HCT116 (cell line): ENCODE measurements at regions not wholly inside any gene's neighbourhood (a gene's known extent, or its start where the extent isn't known, plus 50 kb on each side); places are given as distances from the start of the nearest gene placed in this dataset.

Source experiments
- CEBPB ChIP-seq: IDR thresholded peaks from 2 replicates; pipeline ENCODE4 v1.6.1; 2012; ENCODE audit warnings: low read depth
- ELF1 ChIP-seq: IDR thresholded peaks from 2 replicates; pipeline ENCODE4 v1.6.1; 2012; ENCODE audit warnings: low read depth, borderline replicate concordance
- EZH2phosphoT487 ChIP-seq: fragments of 200-600 bp; IDR thresholded peaks from 2 replicates; pipeline ENCODE4 v1.6.1; 2018; ENCODE audit warnings: antibody characterized with exemption, borderline replicate concordance
- JUND ChIP-seq: IDR thresholded peaks from 2 replicates; pipeline ENCODE4 v1.6.1; 2012
- POLR2AphosphoS5 ChIP-seq: IDR thresholded peaks from 2 replicates; pipeline ENCODE4 v1.6.1; 2011; ENCODE audit warnings: mild to moderate bottlenecking, low read depth, low read length, moderate library complexity
- SP1 ChIP-seq: IDR thresholded peaks from 2 replicates; pipeline ENCODE4 v1.6.1; 2012; ENCODE audit warnings: low read depth
- ZFX ChIP-seq: fragments of 450-650 bp; IDR thresholded peaks from 2 replicates; pipeline ENCODE4 v1.6.1; 2017
- TF ChIP-seq, protein P1 (sequence below), 3 experiments: fragments of 200-600 bp in 1 of 3; sonication (generic) in 1 of 3; IDR thresholded peaks in 2 of 3; conservative IDR thresholded peaks in 1 of 3; 2 replicates each; pipeline ENCODE4 v1.5.1; 2012 to 2017; ENCODE audit warnings: low read depth in 2 of 3, low read length in 2 of 3, antibody characterized with exemption in 1 of 3, borderline replicate concordance in 1 of 3, control low read depth in 1 of 3, mild to moderate bottlenecking in 1 of 3, mixed read lengths in 1 of 3, mixed run types in 1 of 3, moderate library complexity in 1 of 3; ENCODE audit not compliant: insufficient read depth in 1 of 3
- TF ChIP-seq, protein P2 (sequence below): IDR thresholded peaks from 2 replicates; pipeline ENCODE4 v1.6.1; 2012

DNA sequence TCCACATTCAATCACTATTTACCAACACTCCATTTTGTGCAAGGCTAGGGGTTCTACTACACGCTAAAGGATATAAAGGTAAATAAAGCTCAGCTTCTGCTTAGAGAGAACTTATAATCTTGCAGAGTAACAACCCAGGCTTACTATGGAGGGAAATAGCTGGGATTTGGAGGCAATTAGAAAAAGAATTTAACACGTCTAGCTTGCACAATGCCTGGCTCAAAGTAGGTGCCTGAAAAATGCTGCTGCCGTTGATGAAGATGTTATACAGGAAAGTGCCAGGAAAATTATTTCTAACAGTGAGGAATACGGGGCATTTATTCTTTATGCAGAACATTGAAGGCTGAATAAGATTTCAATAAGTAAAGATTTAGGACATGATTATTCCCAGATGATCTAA is 214.2 kb downstream of the KITLG start:
- TF ChIP-seq EZH2phosphoT487 (no peak), CEBPB (no peak), JUND (no peak), ZFX (no peak), SP1 (no peak), POLR2AphosphoS5 (no peak), ELF1 (no peak)
- TF ChIP-seq, protein P1, sequence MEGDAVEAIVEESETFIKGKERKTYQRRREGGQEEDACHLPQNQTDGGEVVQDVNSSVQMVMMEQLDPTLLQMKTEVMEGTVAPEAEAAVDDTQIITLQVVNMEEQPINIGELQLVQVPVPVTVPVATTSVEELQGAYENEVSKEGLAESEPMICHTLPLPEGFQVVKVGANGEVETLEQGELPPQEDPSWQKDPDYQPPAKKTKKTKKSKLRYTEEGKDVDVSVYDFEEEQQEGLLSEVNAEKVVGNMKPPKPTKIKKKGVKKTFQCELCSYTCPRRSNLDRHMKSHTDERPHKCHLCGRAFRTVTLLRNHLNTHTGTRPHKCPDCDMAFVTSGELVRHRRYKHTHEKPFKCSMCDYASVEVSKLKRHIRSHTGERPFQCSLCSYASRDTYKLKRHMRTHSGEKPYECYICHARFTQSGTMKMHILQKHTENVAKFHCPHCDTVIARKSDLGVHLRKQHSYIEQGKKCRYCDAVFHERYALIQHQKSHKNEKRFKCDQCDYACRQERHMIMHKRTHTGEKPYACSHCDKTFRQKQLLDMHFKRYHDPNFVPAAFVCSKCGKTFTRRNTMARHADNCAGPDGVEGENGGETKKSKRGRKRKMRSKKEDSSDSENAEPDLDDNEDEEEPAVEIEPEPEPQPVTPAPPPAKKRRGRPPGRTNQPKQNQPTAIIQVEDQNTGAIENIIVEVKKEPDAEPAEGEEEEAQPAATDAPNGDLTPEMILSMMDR (IDR thresholded peaks at IDR 0.05 in 2 of 3, conservative IDR thresholded peaks at IDR 0.05 in 1 of 3; ENCODE audit: borderline replicate concordance in 1 of 3, insufficient read depth in 1 of 3, low read depth in 2 of 3, low read length in 2 of 3) = no peak
- TF ChIP-seq, protein P2, sequence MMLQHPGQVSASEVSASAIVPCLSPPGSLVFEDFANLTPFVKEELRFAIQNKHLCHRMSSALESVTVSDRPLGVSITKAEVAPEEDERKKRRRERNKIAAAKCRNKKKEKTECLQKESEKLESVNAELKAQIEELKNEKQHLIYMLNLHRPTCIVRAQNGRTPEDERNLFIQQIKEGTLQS = no peak
